Breast epithelium (tissue), 4 donors: ENCODE measurements at regions not wholly inside any gene's neighbourhood (a gene's known extent, or its start where the extent isn't known, plus 50 kb on each side); places are given as distances from the start of the nearest gene placed in this dataset.

ENCODE experiments used
- DNase-seq, 2 donors: peaks; one replicate each; pipeline ENCODE4 v3.0.0-alpha.2; 2019; ENCODE audit warnings: low spot score in 2 of 2
- H3K27ac ChIP-seq, 2 donors: fragments of 200-600 bp; sonication (generic) in 1 of 2; one replicate each; pipeline ENCODE4 v1.5.1; 2016 to 2019; ENCODE audit warnings: mild to moderate bottlenecking in 1 of 2
- H3K27me3 ChIP-seq, 2 donors: fragments of 200-600 bp; sonication (generic) in 1 of 2; one replicate each; pipeline versions ENCODE4 v1.5.1 to v1.6.0; 2017 to 2019; ENCODE audit warnings: control low read depth in 1 of 2, mild to moderate bottlenecking in 1 of 2
- H3K36me3 ChIP-seq: fragments of 200-600 bp; one replicate; pipeline ENCODE4 v1.5.1; 2019
- H3K4me1 ChIP-seq, 2 donors: fragments of 200-600 bp; sonication (generic); one replicate each; pipeline ENCODE4 v1.5.1; 2016 to 2019; ENCODE audit warnings: control low read depth in 1 of 2
- H3K4me3 ChIP-seq, 3 donors: fragments of 200-600 bp; sonication (generic); 1 replicate in 2 of 3; 2 replicates in 1 of 3; pipeline ENCODE4 v1.5.1; 2016 to 2019; ENCODE audit warnings: mild to moderate bottlenecking in 3 of 3, moderate library complexity in 2 of 3
- H3K9me3 ChIP-seq, 2 donors: fragments of 200-600 bp; sonication (generic) in 1 of 2; one replicate each; pipeline ENCODE4 v1.5.1; 2016 to 2019; ENCODE audit warnings: control low read depth in 1 of 2
- POLR2A ChIP-seq: fragments of 450-650 bp; IDR thresholded peaks from one replicate; pipeline ENCODE4 v1.6.1; 2016; ENCODE audit warnings: antibody characterized with exemption, mild to moderate bottlenecking, moderate library complexity
- POLR2AphosphoS5 ChIP-seq, 3 donors: sonication (generic); formaldehyde crosslinking; IDR thresholded peaks; one replicate each; pipeline ENCODE4 v1.6.1; 2017; ENCODE audit warnings: antibody characterized with exemption in 3 of 3
- intact Hi-C: fragments of 100-400 bp; cut with DNase I; formaldehyde crosslinking; loops from one replicate; pipeline ENCODE4 v1.15.1; 2023; ENCODE audit warnings: low total_unique reads
- TF ChIP-seq, protein P1 (sequence below), 3 donors: fragments of 450-650 bp; IDR thresholded peaks; one replicate each; pipeline ENCODE4 v1.5.1; 2016 to 2017; ENCODE audit warnings: antibody characterized with exemption in 3 of 3, mild to moderate bottlenecking in 3 of 3, moderate library complexity in 3 of 3

DNA sequence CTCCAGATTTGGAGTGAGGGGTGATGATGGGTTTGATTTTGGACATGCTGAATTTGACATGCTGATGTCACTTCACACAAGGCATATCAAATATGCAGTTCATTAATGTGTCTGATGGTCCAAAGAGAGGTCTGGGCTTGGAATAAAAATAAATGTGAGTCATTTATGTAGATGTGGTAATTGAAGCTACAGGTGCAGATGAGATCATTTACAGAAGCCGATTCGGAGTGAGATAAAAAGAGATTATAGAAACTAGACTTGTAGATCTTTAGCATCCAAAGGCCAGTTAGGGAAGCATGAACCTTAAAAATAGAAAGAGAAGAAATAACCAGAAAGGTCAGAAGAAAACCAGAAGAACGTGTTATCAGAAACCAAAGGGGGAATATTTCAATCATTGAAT lies 350.9 kb upstream of the ZP4 start:
- H3K9me3 ChIP-seq = no peaks in the 10 kb centered on the region
- no peaks in the 10 kb centered on the region for H3K27me3 ChIP-seq
- H3K4me3 ChIP-seq = no peak overlapping the region
- intact Hi-C loops = no loop called here
- no peaks in the 10 kb centered on the region for H3K36me3 ChIP-seq
- no peaks in the 10 kb centered on the region for H3K4me1 ChIP-seq
- no peak overlapping the region for H3K27ac ChIP-seq
- DNase-seq = no peak
- TF ChIP-seq POLR2A = no peak
- TF ChIP-seq, protein P1, sequence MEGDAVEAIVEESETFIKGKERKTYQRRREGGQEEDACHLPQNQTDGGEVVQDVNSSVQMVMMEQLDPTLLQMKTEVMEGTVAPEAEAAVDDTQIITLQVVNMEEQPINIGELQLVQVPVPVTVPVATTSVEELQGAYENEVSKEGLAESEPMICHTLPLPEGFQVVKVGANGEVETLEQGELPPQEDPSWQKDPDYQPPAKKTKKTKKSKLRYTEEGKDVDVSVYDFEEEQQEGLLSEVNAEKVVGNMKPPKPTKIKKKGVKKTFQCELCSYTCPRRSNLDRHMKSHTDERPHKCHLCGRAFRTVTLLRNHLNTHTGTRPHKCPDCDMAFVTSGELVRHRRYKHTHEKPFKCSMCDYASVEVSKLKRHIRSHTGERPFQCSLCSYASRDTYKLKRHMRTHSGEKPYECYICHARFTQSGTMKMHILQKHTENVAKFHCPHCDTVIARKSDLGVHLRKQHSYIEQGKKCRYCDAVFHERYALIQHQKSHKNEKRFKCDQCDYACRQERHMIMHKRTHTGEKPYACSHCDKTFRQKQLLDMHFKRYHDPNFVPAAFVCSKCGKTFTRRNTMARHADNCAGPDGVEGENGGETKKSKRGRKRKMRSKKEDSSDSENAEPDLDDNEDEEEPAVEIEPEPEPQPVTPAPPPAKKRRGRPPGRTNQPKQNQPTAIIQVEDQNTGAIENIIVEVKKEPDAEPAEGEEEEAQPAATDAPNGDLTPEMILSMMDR (IDR thresholded peaks at IDR 0.05) = no peak
- no peak for TF ChIP-seq POLR2AphosphoS5 (IDR thresholded peaks at IDR 0.05)

DNA sequence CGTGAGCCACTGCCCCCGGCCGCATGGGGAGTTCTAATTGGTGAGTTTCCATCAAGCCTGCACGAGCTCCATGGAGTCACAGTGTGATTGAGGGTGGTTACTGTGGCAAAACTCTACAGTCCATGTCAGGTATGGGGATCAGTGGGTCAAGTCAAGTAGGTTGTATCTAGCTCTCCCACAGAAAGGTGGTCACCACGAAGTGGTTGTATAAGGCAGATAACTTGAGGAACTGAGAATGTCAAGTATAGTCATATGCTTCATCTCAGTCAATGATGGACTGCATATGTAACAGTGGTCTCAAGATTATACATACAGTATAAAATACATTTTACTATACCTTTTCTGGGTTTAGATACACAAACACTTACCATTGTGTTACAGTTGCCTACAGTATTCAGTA lies 348.6 kb upstream of the ZP4 start:
- Histone ChIP-seq H3K4me1 (no peaks in the 10 kb centered on the region), H3K9me3 (no peaks in the 10 kb centered on the region), H3K27me3 (no peaks in the 10 kb centered on the region), H3K36me3 (no peaks in the 10 kb centered on the region), H3K27ac (no peak overlapping the region), H3K4me3 (no peak overlapping the region)
- intact Hi-C loops = no loop called here
- no peak for DNase-seq
- TF ChIP-seq POLR2A (no peak), POLR2AphosphoS5 (IDR thresholded peaks at IDR 0.05) (no peak)
- TF ChIP-seq, protein P1 (IDR thresholded peaks at IDR 0.05) = no peak

- H3K4me3 ChIP-seq = no peak overlapping the region
- TF ChIP-seq, protein P1 (IDR thresholded peaks at IDR 0.05) = no peak
- no peak for TF ChIP-seq POLR2AphosphoS5 (IDR thresholded peaks at IDR 0.05)
- no peaks in the 10 kb centered on the region for H3K36me3 ChIP-seq
- intact Hi-C loops = no loop called here
- H3K27me3 ChIP-seq = no peaks in the 10 kb centered on the region
- no peak overlapping the region for H3K27ac ChIP-seq
- no peak for DNase-seq
- no peaks in the 10 kb centered on the region for H3K9me3 ChIP-seq
- H3K4me1 ChIP-seq = no peaks in the 10 kb centered on the region
These were observed 343.2 kb upstream of the ZP4 start for GRCh38 chr1:238233966-238234365.

- Histone ChIP-seq H3K4me1 (no peaks in the 10 kb centered on the region), H3K27ac (no peak overlapping the region), H3K9me3 (no peaks in the 10 kb centered on the region), H3K4me3 (no peak overlapping the region), H3K36me3 (no peaks in the 10 kb centered on the region), H3K27me3 (no peaks in the 10 kb centered on the region)
- TF ChIP-seq POLR2AphosphoS5 (IDR thresholded peaks at IDR 0.05) (no peak), POLR2A (no peak)
- TF ChIP-seq, protein P1 (IDR thresholded peaks at IDR 0.05) = no peak
- intact Hi-C loops = no loop called here
- DNase-seq = no peak
These were observed 341.5 kb upstream of the ZP4 start for GRCh38 chr1:238232084-238232710.

DNA sequence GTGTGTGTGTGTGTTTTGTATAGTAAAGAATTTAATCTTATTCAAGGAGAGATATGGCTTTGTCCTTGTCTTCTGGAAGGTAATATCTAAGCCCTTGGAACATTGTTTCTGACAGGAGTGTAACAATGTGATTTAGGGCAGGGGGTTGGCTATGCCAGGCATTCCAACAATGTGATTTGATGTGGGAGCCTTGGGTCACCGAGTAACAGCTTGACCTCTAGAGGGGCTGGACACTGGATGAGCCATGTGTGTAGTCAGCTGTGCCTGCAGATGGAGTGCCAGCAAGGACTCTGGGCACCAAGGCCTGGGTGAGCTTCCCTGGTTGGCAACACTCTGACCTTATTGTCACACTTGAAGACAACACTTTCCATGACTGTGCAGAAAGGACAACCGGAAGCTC lies 336.1 kb upstream of the ZP4 start:
- Histone ChIP-seq H3K27me3 (no peaks in the 10 kb centered on the region), H3K9me3 (no peaks in the 10 kb centered on the region), H3K4me3 (no peak overlapping the region), H3K36me3 (no peaks in the 10 kb centered on the region), H3K4me1 (no peaks in the 10 kb centered on the region), H3K27ac (no peak overlapping the region)
- DNase-seq = no peak
- TF ChIP-seq POLR2AphosphoS5 (IDR thresholded peaks at IDR 0.05) (no peak), POLR2A (no peak)
- TF ChIP-seq, protein P1 (IDR thresholded peaks at IDR 0.05) = no peak
- intact Hi-C loops = no loop called here
